ENCODE measurements at regions not wholly inside any gene's neighbourhood (a gene's known extent, or its start where the extent isn't known, plus 50 kb on each side); places are given as distances from the start of the nearest gene placed in this dataset.
"Not testable (repeated sequence)": the region's sequence is repeated elsewhere in the genome, so short reads cannot be mapped to it uniquely, and the experiment has no call there.

DNA sequence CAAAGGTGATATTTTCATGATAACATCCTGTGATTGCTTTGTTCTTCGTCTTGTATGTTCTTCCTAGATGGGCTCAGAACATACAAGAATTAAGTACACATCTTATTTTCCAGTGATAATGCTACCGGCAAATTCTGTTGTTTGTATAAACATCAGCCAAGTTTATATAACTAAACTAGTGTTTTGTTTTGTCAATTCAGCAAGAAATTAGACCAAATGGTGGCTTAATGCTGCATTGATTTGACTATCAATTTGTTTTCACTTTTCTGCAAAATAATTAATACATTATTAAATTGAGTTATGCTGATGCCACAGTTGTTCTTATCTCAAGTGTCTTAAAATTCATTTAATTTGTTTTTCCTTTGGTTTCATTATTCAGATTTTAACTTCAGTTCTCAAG, 177.7 kb downstream of the OR4F29 start:
- DNase-seq (ENCODE audit: low read depth), result not testable (repeated sequence)

DNA sequence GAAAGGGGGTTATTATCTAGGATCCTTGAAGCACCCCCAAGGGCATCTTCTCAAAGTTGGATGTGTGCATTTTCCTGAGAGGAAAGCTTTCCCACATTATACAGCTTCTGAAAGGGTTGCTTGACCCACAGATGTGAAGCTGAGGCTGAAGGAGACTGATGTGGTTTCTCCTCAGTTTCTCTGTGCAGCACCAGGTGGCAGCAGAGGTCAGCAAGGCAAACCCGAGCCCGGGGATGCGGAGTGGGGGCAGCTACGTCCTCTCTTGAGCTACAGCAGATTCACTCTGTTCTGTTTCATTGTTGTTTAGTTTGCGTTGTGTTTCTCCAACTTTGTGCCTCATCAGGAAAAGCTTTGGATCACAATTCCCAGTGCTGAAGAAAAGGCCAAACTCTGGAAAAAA, 183.7 kb downstream of the OR4F29 start:
- peak; percentile 48 for DNase-seq (ENCODE audit: low read depth)

Measured in stimulated activated CD8-positive, alpha-beta memory T cell treated with anti-CD3 and anti-CD28 coated beads, Interleukin-4, amount 100 ng/mL, for 24 hours (primary cell).